ENCODE measurements at regions not wholly inside any gene's neighbourhood (a gene's known extent, or its start where the extent isn't known, plus 50 kb on each side); places are given as distances from the start of the nearest gene placed in this dataset.

- no peak for TF ChIP-seq BDP1 (IDR thresholded peaks at IDR 0.05; ENCODE audit: insufficient read depth, insufficient read length)
These were observed 74.6 kb upstream of the ZSWIM6 start (continued) for GRCh38 chr5:61257421-61257820.

- Histone ChIP-seq H3K27me3 (ENCODE audit: control insufficient read depth in 2 of 2, insufficient read depth in 2 of 2, low read length in 2 of 2) (peaks cover 19 to 29% of the 10 kb centered on the region in 2 experiments), H3K36me3 (ENCODE audit: control insufficient read depth, insufficient read depth, low read length) (no peaks in the 10 kb centered on the region), H3K4me1 (replicated peaks in 1 of 2; ENCODE audit: control insufficient read depth in 2 of 2, insufficient read depth in 2 of 2, low read length in 2 of 2) (no peaks in the 10 kb centered on the region), H3K4me2 (ENCODE audit: insufficient read depth, low read length) (no peak overlapping the region), H3K9ac (ENCODE audit: insufficient read depth in 1 of 2, low read depth in 2 of 2, low read length in 2 of 2) (no peak overlapping the region), H3K27ac (ENCODE audit: extremely low read depth, low read depth, low read length) (no peak overlapping the region), H3K4me3 (no peak overlapping the region), H3K79me2 (ENCODE audit: control insufficient read depth, insufficient read depth, low read length) (no peaks in the 10 kb centered on the region), H3K9me1 (ENCODE audit: control insufficient read depth, insufficient read depth, low read length) (no peaks in the 10 kb centered on the region), H3K9me3 (replicated peaks; ENCODE audit: control insufficient read depth, insufficient read depth, low read depth, low read length) (no peaks in the 10 kb centered on the region), H4K20me1 (replicated peaks; ENCODE audit: control insufficient read depth, insufficient read depth, low read length) (no peaks in the 10 kb centered on the region), H2AFZ (ENCODE audit: low read depth, low read length) (no peak overlapping the region)
- BruUV-seq (replicated peaks): no TSS peak
- ATAC-seq (no peak), DNase-seq (ENCODE audit: extremely low read depth in 1 of 4, low spot score in 3 of 4) (no peak), FAIRE-seq (no peak)
- in situ Hi-C loops (cut with MboI): no loop called here
- intact Hi-C loops (cut with micrococcal nuclease): no loop called here
- ChIA-PET CTCF (ENCODE audit: low intra/inter-chr PET ratio) (no interaction called here), POLR2A (no interaction called here)
- TF ChIP-seq ZNF146 (CRISPR knock-in tag; IDR thresholded peaks at IDR 0.05; ENCODE audit: unreplicated experiment) (no peak), PTRF (tag; IDR thresholded peaks at IDR 0.05) (no peak), BRD4 (IDR thresholded peaks at IDR 0.05) (no peak), HNRNPUL1 (IDR thresholded peaks at IDR 0.05; ENCODE audit: low read length) (no peak), EP300 (IDR thresholded peaks at IDR 0.05; ENCODE audit: low read length) (no peak), ZBTB26 (CRISPR knock-in tag; IDR thresholded peaks at IDR 0.05) (no peak), ZNF655 (CRISPR knock-in tag; IDR thresholded peaks at IDR 0.05) (no peak), ZNF518B (CRISPR knock-in tag; IDR thresholded peaks at IDR 0.05) (no peak)
These were observed 70.9 kb upstream of the ZSWIM6 start for GRCh38 chr5:61261136-61261535.

Measured in K562 (cell line).